ENCODE measurements at regions not wholly inside any gene's neighbourhood (a gene's known extent, or its start where the extent isn't known, plus 50 kb on each side); places are given as distances from the start of the nearest gene placed in this dataset.

DNA sequence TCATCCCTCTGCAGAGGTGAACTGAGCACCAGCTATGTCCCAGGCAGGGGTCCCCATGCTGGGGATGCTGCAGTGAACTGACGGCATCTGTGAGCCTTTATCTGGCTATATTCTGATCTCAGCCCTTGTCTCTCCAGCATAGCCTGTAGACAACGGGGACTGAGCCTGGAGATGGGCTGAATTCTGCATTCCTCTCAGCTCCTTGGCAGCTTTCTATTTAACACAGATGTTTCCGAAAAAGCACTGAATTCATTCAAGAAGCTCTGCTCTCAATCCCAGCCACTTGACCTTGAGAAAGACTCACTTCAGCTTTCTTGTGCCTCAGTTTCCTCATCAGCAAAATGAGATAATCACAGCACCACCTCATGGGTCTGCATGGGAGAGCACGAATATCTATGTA lies 204.4 kb upstream of the PMEPA1 start (continued):
- TF ChIP-seq, protein P1, sequence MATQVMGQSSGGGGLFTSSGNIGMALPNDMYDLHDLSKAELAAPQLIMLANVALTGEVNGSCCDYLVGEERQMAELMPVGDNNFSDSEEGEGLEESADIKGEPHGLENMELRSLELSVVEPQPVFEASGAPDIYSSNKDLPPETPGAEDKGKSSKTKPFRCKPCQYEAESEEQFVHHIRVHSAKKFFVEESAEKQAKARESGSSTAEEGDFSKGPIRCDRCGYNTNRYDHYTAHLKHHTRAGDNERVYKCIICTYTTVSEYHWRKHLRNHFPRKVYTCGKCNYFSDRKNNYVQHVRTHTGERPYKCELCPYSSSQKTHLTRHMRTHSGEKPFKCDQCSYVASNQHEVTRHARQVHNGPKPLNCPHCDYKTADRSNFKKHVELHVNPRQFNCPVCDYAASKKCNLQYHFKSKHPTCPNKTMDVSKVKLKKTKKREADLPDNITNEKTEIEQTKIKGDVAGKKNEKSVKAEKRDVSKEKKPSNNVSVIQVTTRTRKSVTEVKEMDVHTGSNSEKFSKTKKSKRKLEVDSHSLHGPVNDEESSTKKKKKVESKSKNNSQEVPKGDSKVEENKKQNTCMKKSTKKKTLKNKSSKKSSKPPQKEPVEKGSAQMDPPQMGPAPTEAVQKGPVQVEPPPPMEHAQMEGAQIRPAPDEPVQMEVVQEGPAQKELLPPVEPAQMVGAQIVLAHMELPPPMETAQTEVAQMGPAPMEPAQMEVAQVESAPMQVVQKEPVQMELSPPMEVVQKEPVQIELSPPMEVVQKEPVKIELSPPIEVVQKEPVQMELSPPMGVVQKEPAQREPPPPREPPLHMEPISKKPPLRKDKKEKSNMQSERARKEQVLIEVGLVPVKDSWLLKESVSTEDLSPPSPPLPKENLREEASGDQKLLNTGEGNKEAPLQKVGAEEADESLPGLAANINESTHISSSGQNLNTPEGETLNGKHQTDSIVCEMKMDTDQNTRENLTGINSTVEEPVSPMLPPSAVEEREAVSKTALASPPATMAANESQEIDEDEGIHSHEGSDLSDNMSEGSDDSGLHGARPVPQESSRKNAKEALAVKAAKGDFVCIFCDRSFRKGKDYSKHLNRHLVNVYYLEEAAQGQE (IDR thresholded peaks at IDR 0.05; ENCODE audit: unreplicated experiment), result no peak

DNA sequence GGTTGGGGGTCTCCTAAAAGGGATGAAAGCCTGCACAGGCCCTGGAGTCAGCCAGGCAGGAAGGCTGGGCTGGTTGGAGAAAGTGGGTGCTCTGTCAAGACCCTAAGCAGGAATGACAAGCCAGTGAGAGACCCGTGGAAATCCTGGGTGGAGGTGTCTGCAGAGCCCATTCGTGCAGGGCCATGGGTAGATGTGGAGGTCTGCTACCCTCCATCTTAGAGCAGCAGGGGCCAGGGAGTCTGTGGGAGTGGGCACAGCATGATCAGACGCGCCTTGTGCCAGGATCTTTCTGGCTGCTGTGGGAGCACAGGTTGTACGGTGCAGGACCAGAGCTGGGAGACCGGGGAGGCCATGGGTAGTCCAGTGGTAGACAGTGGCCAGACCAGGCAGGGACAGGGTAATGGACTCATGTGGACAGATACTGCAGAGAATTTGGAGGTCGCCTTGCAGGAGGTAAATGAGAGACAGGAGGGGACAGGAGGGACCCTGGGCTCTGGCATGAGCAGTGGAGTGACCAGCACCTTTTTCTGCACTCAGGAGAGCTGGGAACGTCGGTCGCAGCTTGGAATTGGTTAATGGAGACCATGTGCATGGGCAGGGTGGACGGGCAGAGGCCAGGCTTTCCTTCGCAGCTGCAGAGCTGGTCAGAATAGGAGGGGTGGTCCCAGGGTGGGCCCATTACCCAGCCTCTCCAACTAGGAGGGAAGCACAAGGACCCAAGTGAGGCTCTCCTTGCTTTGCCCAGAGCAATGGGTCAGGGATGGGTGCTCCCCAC lies 203.5 kb upstream of the PMEPA1 start:
- Mint-ChIP-seq H3K36me3 (ENCODE audit: low read depth) (no peaks in the 10 kb centered on the region), H3K4me1 (no peaks in the 10 kb centered on the region), H3K27me3 (ENCODE audit: insufficient read depth, low read depth, poor library complexity) (peaks cover 8% of the 10 kb centered on the region), H3K4me3 (no peak overlapping the region), H3K27ac (no peak overlapping the region), H3K9me3 (no peaks in the 10 kb centered on the region; the same call in 2 of the 3 replicates)
- H3K27me3 ChIP-seq (ENCODE audit: insufficient read depth), result no peaks in the 10 kb centered on the region
- no peak overlapping the region for H3K4me2 ChIP-seq
- H3K27ac ChIP-seq (ENCODE audit: low read depth), result no peak overlapping the region
- H3K4me3 ChIP-seq, result no peak overlapping the region
- peaks cover 8% of the 10 kb centered on the region for H3K9me2 ChIP-seq (ENCODE audit: insufficient read depth)
- no peak overlapping the region for H2AFZ ChIP-seq
- H3K36me3 ChIP-seq (ENCODE audit: insufficient read depth), result no peaks in the 10 kb centered on the region
- H3K4me1 ChIP-seq (ENCODE audit: insufficient read depth), result no peaks in the 10 kb centered on the region
- H3K79me2 ChIP-seq (replicated peaks; ENCODE audit: insufficient read depth), result no peaks in the 10 kb centered on the region
- no peaks in the 10 kb centered on the region for H3F3A ChIP-seq (replicated peaks; ENCODE audit: low read depth)
- no peak for ATAC-seq
- DNase-seq (ENCODE audit: low spot score), result no peak
- no peaks in the 10 kb centered on the region for H4K20me1 ChIP-seq (replicated peaks; ENCODE audit: insufficient read depth)
- TF ChIP-seq, protein P2, sequence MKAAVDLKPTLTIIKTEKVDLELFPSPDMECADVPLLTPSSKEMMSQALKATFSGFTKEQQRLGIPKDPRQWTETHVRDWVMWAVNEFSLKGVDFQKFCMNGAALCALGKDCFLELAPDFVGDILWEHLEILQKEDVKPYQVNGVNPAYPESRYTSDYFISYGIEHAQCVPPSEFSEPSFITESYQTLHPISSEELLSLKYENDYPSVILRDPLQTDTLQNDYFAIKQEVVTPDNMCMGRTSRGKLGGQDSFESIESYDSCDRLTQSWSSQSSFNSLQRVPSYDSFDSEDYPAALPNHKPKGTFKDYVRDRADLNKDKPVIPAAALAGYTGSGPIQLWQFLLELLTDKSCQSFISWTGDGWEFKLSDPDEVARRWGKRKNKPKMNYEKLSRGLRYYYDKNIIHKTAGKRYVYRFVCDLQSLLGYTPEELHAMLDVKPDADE (IDR thresholded peaks at IDR 0.05), result no peak
- TF ChIP-seq EZH2 (IDR thresholded peaks at IDR 0.05; ENCODE audit: low read depth, unreplicated experiment) (no peak), JUNB (IDR thresholded peaks at IDR 0.05; ENCODE audit: unreplicated experiment) (no peak), ZNF114 (CRISPR knock-in tag; IDR thresholded peaks at IDR 0.05) (no peak), STAT1 (IDR thresholded peaks at IDR 0.05; ENCODE audit: unreplicated experiment) (no peak), CREB1 (CRISPR knock-in tag; IDR thresholded peaks at IDR 0.05; ENCODE audit: low read depth) (no peak), POLR2AphosphoS5 (IDR thresholded peaks at IDR 0.05; ENCODE audit: low read depth) (no peak), NANOG (IDR thresholded peaks at IDR 0.05; ENCODE audit: borderline replicate concordance) (no peak)
- TF ChIP-seq, protein P3, sequence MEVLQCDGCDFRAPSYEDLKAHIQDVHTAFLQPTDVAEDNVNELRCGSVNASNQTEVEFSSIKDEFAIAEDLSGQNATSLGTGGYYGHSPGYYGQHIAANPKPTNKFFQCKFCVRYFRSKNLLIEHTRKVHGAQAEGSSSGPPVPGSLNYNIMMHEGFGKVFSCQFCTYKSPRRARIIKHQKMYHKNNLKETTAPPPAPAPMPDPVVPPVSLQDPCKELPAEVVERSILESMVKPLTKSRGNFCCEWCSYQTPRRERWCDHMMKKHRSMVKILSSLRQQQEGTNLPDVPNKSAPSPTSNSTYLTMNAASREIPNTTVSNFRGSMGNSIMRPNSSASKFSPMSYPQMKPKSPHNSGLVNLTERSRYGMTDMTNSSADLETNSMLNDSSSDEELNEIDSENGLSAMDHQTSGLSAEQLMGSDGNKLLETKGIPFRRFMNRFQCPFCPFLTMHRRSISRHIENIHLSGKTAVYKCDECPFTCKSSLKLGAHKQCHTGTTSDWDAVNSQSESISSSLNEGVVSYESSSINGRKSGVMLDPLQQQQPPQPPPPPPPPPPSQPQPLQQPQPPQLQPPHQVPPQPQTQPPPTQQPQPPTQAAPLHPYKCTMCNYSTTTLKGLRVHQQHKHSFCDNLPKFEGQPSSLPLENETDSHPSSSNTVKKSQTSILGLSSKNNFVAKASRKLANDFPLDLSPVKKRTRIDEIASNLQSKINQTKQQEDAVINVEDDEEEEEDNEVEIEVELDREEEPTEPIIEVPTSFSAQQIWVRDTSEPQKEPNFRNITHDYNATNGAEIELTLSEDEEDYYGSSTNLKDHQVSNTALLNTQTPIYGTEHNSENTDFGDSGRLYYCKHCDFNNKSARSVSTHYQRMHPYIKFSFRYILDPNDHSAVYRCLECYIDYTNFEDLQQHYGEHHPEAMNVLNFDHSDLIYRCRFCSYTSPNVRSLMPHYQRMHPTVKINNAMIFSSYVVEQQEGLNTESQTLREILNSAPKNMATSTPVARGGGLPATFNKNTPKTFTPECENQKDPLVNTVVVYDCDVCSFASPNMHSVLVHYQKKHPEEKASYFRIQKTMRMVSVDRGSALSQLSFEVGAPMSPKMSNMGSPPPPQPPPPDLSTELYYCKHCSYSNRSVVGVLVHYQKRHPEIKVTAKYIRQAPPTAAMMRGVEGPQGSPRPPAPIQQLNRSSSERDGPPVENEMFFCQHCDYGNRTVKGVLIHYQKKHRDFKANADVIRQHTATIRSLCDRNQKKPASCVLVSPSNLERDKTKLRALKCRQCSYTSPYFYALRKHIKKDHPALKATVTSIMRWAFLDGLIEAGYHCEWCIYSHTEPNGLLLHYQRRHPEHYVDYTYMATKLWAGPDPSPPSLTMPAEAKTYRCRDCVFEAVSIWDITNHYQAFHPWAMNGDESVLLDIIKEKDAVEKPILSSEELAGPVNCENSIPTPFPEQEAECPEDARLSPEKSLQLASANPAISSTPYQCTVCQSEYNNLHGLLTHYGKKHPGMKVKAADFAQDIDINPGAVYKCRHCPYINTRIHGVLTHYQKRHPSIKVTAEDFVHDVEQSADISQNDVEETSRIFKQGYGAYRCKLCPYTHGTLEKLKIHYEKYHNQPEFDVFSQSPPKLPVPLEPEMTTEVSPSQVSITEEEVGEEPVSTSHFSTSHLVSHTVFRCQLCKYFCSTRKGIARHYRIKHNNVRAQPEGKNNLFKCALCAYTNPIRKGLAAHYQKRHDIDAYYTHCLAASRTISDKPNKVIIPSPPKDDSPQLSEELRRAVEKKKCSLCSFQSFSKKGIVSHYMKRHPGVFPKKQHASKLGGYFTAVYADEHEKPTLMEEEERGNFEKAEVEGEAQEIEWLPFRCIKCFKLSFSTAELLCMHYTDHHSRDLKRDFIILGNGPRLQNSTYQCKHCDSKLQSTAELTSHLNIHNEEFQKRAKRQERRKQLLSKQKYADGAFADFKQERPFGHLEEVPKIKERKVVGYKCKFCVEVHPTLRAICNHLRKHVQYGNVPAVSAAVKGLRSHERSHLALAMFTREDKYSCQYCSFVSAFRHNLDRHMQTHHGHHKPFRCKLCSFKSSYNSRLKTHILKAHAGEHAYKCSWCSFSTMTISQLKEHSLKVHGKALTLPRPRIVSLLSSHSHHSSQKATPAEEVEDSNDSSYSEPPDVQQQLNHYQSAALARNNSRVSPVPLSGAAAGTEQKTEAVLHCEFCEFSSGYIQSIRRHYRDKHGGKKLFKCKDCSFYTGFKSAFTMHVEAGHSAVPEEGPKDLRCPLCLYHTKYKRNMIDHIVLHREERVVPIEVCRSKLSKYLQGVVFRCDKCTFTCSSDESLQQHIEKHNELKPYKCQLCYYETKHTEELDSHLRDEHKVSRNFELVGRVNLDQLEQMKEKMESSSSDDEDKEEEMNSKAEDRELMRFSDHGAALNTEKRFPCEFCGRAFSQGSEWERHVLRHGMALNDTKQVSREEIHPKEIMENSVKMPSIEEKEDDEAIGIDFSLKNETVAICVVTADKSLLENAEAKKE (CRISPR knock-in tag; IDR thresholded peaks at IDR 0.05), result no peak
- TF ChIP-seq, protein P1 (IDR thresholded peaks at IDR 0.05; ENCODE audit: unreplicated experiment), result no peak
